KMS-11 (cell line): ENCODE measurements at regions not wholly inside any gene's neighbourhood (a gene's known extent, or its start where the extent isn't known, plus 50 kb on each side); places are given as distances from the start of the nearest gene placed in this dataset.

ENCODE experiments used
- H2AFZ ChIP-seq: fragments of 200-600 bp; sonication (generic); 2 replicates; pipeline ENCODE4 v1.6.1; 2016; ENCODE audit warnings: antibody characterized with exemption, mixed run types, low read depth
- H3K27ac ChIP-seq: fragments of 200-600 bp; sonication (generic); 2 replicates; pipeline ENCODE4 v1.6.1; 2016; ENCODE audit warnings: mild to moderate bottlenecking, mixed run types
- H3K27me3 ChIP-seq: fragments of 200-600 bp; sonication (generic); 2 replicates; pipeline ENCODE4 v1.6.1; 2017; ENCODE audit warnings: mild to moderate bottlenecking, low read depth, mixed run types, moderate library complexity; ENCODE audit not compliant: insufficient read depth
- H3K36me3 ChIP-seq: fragments of 200-600 bp; sonication (generic); 2 replicates; pipeline ENCODE4 v1.6.1; 2017; ENCODE audit warnings: mild to moderate bottlenecking, mixed run types; ENCODE audit not compliant: insufficient read depth
- H3K4me1 ChIP-seq: fragments of 200-600 bp; sonication (generic); 2 replicates; pipeline ENCODE4 v1.6.1; 2016; ENCODE audit warnings: mild to moderate bottlenecking, low read depth, mixed run types; ENCODE audit not compliant: poor library complexity, severe bottlenecking
- H3K4me2 ChIP-seq: fragments of 200-600 bp; sonication (generic); 2 replicates; pipeline ENCODE4 v1.7.0; 2016; ENCODE audit warnings: mild to moderate bottlenecking, mixed run types
- H3K4me3 ChIP-seq: fragments of 200-600 bp; sonication (generic); IDR thresholded peaks from 2 replicates; pipeline ENCODE4 v1.6.1; 2017; ENCODE audit warnings: low read depth, low read length, mixed read lengths; ENCODE audit not compliant: insufficient read depth
- H3K79me2 ChIP-seq: fragments of 200-600 bp; sonication (generic); 2 replicates; pipeline ENCODE4 v1.6.1; 2016; ENCODE audit warnings: low read depth, mixed run types; ENCODE audit not compliant: insufficient read depth
- H3K9ac ChIP-seq: fragments of 200-600 bp; sonication (generic); 2 replicates; pipeline ENCODE4 v1.6.1; 2016; ENCODE audit warnings: mild to moderate bottlenecking, mixed run types
- H4K20me1 ChIP-seq: fragments of 200-600 bp; sonication (generic); 2 replicates; pipeline ENCODE4 v1.6.1; 2016; ENCODE audit warnings: mild to moderate bottlenecking, mixed run types; ENCODE audit not compliant: insufficient read depth
- TF ChIP-seq, protein P1 (sequence below): fragments of 200-600 bp; sonication (generic); conservative IDR thresholded peaks from 2 replicates; pipeline ENCODE4 v1.6.1; 2017; ENCODE audit warnings: low read depth, mild to moderate bottlenecking, antibody characterized with exemption, low read length, moderate library complexity, mixed read lengths

DNA sequence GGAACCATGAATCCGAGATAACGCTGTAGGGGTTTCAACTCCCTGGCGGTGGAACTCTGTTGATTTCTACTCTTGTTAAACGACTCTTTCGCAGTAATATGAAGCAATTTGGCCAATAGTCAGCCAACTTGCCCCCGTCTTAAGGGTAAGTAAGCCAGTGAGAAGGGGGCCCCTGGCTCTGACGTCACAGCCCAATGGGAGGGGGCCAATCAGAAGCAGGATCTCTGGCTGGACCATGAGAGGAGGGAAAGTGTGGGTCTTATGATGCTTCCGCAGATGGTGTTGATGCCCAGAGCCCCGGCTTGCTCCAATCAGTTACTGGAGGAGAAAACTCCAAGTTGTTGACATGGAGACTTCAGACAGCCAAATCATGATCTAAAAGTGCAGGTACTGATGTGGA is 242.4 kb downstream of the BMP7 start:
- TF ChIP-seq, protein P1, sequence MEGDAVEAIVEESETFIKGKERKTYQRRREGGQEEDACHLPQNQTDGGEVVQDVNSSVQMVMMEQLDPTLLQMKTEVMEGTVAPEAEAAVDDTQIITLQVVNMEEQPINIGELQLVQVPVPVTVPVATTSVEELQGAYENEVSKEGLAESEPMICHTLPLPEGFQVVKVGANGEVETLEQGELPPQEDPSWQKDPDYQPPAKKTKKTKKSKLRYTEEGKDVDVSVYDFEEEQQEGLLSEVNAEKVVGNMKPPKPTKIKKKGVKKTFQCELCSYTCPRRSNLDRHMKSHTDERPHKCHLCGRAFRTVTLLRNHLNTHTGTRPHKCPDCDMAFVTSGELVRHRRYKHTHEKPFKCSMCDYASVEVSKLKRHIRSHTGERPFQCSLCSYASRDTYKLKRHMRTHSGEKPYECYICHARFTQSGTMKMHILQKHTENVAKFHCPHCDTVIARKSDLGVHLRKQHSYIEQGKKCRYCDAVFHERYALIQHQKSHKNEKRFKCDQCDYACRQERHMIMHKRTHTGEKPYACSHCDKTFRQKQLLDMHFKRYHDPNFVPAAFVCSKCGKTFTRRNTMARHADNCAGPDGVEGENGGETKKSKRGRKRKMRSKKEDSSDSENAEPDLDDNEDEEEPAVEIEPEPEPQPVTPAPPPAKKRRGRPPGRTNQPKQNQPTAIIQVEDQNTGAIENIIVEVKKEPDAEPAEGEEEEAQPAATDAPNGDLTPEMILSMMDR, result no peak
- Histone ChIP-seq H3K4me2 (no peak overlapping the region), H3K4me3 (no peak overlapping the region), H2AFZ (no peak overlapping the region), H3K27ac (no peak overlapping the region), H3K79me2 (no peaks in the 10 kb centered on the region), H3K9ac (no peak overlapping the region), H3K4me1 (no peaks in the 10 kb centered on the region), H3K36me3 (no peaks in the 10 kb centered on the region), H4K20me1 (no peaks in the 10 kb centered on the region), H3K27me3 (no peaks in the 10 kb centered on the region)

DNA sequence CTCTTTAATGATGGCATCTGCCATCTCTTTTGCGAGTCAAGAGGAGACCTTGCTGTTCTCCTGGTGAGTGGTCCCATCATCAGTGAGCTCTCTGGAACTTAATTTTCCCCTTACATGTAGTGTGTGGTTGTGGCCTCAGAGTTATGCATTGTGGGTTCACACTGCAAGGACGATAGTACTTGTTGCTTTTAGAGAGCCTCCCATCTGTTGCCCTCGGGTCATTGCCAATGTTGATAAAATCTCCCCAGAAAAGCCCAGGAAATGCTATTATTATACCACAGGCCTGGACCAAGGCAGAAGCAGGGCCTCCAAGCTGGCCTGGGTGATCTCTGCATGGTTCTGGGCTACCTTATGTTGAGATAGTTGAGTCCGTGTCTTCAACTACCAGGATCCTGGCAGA is 241.6 kb downstream of the BMP7 start:
- no peak overlapping the region for H3K4me3 ChIP-seq

DNA sequence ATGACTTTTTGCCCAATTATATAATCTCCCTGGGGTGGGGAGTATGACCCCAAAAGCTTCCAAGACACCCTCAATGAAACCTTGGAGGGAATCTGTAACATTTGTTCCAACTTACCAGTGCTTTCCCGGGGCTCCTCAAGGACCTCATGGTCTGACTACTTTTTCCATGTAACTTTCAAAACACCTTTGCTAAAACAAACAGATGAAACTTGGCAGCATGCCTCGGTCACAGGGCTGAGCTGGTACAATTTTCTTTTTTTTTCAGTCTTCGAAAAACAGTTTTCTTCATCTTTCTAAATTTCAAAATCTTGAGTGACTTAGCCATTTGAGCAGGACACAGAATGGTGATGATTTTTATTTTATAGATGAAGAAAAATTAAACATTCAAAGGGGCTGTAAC is 241.2 kb downstream of the BMP7 start:
- H3K27ac ChIP-seq, result no peak overlapping the region
- no peaks in the 10 kb centered on the region for H4K20me1 ChIP-seq
- no peak overlapping the region for H3K4me3 ChIP-seq
- H3K9ac ChIP-seq, result no peak overlapping the region
- H3K4me2 ChIP-seq, result no peak overlapping the region
- no peaks in the 10 kb centered on the region for H3K27me3 ChIP-seq
- H3K36me3 ChIP-seq, result no peaks in the 10 kb centered on the region
- no peaks in the 10 kb centered on the region for H3K4me1 ChIP-seq
- TF ChIP-seq, protein P1, result no peak
- no peaks in the 10 kb centered on the region for H3K79me2 ChIP-seq
- H2AFZ ChIP-seq, result no peak overlapping the region

More for the DNA sequence above, 241.6 kb downstream of the BMP7 start:
- no peaks in the 10 kb centered on the region for H4K20me1 ChIP-seq
- no peaks in the 10 kb centered on the region for H3K79me2 ChIP-seq
- no peaks in the 10 kb centered on the region for H3K36me3 ChIP-seq
- TF ChIP-seq, protein P1, result no peak
- H2AFZ ChIP-seq, result no peak overlapping the region
- H3K27me3 ChIP-seq, result no peaks in the 10 kb centered on the region
- H3K27ac ChIP-seq, result no peak overlapping the region
- no peak overlapping the region for H3K4me2 ChIP-seq
- no peaks in the 10 kb centered on the region for H3K4me1 ChIP-seq
- H3K9ac ChIP-seq, result no peak overlapping the region

DNA sequence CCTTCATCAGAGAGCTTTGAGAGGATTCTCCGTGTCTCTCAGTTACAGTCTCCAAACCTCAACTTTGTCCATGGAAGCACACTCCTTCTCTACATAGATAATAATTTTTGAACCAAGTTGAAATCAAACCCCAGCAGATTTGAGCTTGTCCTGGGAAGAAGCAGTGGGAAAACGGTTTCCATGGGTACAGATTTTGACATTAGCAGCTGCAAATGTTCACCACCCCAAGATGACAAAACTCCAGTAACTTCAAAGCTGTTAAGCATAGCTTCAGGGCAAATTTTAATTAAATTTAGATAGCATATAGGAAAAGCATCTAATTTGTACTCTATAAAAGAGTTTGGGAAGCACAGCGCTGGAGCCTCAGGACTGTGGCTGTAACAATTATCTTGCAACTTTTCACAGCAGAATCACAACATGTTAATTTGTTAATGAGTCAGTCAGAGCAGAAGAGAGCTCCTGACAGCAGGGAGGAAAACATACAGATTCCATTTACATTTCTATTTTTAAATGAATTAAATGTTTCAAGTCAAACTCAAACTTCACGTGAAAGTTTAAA is 240.7 kb downstream of the BMP7 start:
- no peak overlapping the region for H3K4me2 ChIP-seq
- H2AFZ ChIP-seq, result no peak overlapping the region
- H3K9ac ChIP-seq, result no peak overlapping the region
- no peak overlapping the region for H3K27ac ChIP-seq
- no peaks in the 10 kb centered on the region for H3K4me1 ChIP-seq
- no peak overlapping the region for H3K4me3 ChIP-seq
- no peaks in the 10 kb centered on the region for H4K20me1 ChIP-seq
- TF ChIP-seq, protein P1, result no peak
- H3K27me3 ChIP-seq, result no peaks in the 10 kb centered on the region
- no peaks in the 10 kb centered on the region for H3K79me2 ChIP-seq
- no peaks in the 10 kb centered on the region for H3K36me3 ChIP-seq
